ENCODE measurements at regions not wholly inside any gene's neighbourhood (a gene's known extent, or its start where the extent isn't known, plus 50 kb on each side); places are given as distances from the start of the nearest gene placed in this dataset.
"Not testable (repeated sequence)": the region's sequence is repeated elsewhere in the genome, so short reads cannot be mapped to it uniquely, and the experiment has no call there.

DNA sequence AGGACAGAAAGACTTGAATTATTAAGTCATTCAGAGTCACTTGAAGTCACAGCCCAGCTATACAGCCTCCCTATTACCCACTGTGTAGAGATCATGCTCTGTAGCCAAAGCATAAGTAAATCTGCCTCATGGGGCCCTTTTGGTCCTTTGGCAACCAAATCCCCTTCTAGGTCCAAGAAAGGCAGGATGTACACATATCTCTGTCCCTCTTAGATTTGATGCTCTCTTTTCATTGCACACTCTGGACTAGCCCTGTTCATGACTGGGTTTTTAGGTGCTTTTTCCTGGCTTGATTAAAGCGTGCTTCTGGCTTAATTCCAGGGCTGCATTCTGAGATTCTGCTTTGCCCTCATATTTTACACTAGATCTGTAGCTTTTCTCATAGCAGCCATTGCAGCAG is 296.8 kb downstream of the TENT5A start:
- no peak for DNase-seq

GRCh38 chr6:81451787-81452186 is 300.7 kb downstream of the TENT5A start:
- no peak for DNase-seq

- DNase-seq = no peak
Measured at GRCh38 chr6:81450180-81450579, 302.3 kb downstream of the TENT5A start.

DNA sequence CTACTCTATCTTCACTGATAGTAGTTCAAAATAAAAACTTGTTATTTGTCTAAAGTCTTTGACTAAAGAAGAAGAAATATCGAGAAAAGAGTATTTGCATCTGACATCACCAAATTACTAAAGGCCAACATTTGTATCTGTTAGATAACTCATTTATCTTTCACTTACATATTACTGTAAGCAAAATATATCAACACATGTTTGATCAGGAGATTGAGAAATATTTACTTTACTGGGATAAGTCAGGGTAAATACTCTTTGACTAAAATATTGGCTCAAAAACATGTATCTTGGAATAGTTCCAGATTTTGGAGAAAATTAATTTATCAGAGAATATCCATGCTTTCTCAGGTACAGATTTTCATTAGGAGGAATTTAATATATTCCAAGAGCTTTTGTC is 306.0 kb downstream of the TENT5A start:
- no peak for DNase-seq

DNA sequence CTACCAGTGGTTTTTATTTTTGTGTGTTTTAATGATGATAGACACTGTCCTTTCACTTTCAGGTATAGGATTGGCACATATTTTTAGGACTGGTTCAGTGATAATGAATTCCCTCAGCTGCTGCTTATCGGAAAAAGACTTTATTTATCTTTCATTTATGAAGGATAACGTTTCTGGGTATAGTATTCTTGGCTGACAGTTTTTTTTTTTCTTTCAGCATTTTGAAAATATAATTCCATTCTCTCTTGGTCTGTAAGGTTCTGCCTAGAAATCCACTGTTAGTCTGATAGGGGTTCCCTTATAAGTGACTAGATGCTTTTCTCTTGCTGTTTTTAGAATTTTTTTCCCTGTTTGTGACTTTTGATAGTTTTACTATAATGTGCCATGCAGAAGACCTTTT is 313.1 kb downstream of the TENT5A start:
- DNase-seq = no peak

GRCh38 chr6:81436990-81437389 is 315.5 kb downstream of the TENT5A start:
- no peak for DNase-seq

GRCh38 chr6:81413306-81413705 is 339.2 kb downstream of the TENT5A start:
- no peak for DNase-seq

- DNase-seq = no peak
Measured at GRCh38 chr6:81401970-81402690, 350.4 kb downstream of the TENT5A start.

DNA sequence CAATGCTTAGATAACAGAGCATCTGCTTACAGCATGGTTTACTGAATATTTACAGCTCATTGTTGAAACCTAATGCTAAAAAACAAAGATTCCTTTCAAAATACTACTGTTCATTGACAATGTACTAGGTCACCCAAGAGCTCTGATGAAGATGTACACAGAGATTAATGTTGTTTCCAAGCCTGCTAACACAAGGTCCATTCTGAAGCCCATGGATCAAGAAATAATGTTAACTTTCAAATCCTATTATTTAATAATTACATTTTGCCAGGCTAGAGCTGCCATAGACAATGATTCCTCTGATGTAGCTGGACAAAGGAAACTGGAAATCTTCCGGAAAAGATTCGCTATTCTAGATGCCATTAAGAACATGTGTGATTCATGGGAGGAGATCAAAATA is 355.6 kb downstream of the TENT5A start:
- DNase-seq = no peak

DNA sequence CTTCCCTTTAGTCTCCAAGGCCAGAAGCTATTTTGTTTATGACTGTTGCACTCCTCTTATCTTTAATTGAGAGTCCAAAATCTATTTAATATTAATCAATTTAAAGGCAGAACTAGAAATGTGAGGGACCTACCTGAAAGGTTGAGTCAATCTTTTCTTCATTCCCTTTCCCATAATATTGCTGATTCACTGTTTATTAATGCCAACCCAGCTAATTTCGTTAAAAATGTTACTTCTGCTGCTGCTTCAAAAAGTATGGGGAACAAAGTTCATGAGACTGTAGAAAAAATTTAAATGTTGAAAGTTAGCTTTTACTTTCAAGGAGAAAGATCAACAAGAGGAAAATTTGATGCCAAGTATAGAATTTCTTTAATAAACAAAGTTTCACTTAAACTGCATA is 365.3 kb downstream of the TENT5A start:
- no peak for DNase-seq

DNA sequence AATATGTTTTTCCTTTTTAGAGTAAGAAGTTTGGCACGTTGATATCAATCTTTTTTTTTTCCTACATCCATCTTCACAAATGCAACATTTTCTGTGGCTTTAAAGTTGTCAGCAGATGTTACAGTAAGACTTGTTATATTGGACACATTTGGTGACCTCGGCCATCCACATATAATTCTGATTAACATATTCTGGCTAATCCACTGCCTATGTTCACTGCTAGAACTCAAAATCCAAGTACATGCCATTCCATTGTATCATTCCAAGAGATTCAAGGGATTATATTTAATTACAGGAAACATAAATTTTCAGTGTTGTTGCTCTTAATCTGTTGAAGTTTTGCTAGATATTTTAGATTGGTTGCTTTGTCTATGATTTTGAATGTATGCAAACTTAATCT is 367.6 kb downstream of the TENT5A start:
- DNase-seq = no peak

DNA sequence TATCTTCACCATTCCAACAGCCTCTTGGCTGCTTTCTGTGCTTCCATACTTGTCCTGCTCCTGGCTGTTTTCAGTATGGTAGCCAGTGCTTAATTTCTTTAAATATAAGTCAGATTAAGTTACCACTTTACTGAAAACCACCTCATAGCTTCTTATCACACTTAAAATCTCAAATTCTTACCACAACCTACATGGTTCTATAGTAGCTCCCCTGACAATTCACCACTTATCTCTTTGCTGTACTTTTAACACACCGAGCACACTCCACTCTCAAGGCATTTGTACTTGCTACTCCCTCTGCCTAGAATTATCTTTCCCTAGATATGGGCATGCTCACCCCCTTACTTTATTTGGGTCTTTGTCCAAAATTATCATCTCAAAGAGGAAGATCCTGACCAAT is 369.0 kb downstream of the TENT5A start:
- DNase-seq = no peak

DNA sequence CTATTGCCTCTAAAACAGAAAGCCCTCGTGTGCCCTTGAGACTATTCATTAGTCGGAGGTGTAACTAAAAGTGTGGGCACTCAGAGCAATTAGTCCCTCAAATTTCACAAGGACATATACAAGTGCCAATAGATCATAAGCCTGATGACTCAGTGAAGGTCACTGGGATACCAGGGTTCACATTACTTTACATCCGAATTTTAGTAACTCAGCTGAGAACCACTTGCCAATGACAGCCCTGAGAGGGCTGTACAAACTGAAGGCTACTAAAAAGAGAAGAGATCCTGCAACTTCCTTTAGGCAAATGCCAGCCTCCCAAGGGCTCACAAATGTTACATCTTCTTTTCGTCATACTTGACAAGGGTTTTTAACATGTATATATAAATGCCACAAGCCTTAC is 369.6 kb downstream of the TENT5A start:
- no peak for DNase-seq

DNA sequence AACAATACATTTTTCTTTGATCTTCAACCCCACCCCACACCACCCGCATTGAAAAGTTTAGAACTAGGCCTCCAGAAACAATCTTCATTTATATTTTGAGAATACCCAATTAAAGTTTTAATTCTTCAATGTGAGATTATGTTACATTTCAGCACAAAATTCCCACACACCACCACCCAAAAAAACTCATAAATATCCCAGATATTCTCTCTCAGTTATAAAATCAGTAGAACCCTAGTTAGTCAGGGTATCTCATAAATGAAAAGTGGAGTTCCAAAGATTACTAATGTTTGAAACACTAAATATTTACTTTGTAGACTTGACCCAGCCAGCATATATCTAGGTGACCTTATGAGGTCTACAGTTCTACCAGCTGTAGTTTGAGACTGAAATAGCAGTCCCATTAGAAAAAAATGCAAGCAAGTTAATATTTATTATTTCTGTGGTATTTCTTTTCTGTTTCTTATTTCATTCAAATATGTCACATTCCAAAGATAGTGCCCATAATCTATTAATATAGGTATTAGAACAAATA is 371.0 kb downstream of the TENT5A start:
- no peak for DNase-seq

DNA sequence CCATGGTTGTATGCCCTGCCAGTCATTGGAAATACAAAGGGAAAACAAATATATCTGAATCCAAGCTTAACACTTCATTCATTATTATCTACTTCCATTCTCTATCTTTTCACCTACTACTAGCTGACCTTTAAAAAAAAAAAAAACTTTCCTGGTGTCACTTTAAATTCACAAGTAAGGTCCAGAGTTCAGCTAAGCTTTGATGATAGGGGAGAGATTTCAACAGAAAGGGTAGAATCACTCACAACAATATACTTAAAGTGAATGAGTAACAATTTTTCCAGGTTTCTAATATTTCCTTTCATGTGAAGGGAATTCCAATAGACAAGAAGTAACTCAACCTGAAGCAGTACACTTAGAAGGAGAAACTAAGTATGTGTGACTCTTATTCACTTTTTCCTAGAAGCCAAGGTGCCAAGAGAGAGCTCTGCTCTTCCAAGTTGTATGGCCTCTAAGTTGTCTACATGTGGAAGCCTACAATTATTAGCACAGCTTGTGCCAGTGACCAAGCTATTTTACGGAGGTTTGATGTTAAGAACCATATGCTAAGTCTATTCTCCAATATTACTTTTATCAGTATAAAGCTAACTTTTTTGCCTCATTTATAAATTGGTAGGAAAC is 371.7 kb downstream of the TENT5A start:
- no peak for DNase-seq

DNA sequence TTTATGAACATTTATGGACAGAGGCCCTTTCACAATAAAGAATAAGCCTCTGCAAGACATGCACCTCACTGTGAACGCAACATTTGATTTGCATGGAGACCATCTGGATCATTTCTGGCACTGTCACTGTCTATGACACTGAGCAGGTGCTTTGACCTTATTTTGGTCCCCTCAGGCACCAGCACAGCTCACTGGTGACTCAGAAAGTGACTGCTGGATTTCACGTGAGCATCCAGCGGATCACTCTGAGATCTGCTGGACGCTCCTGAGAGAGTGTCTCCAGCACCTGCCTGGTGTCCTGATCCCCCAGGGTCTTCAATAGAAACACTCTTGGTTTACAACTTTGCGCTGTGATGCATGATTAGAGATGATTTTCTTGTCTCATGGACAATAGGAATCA is 375.7 kb downstream of the TENT5A start:
- no peak for DNase-seq

GRCh38 chr6:81373414-81373813 is 379.1 kb downstream of the TENT5A start:
- DNase-seq = no peak

DNA sequence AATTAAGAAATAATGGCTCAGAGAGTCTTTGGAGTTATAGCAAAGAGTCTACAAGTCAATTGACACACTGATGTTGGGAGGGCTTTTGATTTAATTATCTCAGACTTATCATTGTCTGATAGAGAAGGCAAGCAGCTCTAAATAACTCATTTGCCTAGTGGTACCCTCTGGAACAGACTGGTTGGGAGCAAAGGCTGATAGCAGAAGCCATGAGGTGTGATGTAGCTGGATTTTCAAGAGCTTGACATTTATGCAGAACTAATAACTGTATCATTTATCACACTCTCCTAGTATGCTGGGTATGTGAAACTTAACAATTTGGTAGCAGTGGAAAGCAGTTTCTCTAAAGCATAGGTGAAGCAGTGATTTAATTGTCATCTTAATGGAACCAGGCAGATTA is 380.6 kb downstream of the TENT5A start:
- no peak for DNase-seq

GRCh38 chr6:81366972-81367371 is 385.5 kb downstream of the TENT5A start:
- DNase-seq = no peak

- no peak for DNase-seq
Measured at GRCh38 chr6:81362246-81362645, 390.2 kb downstream of the TENT5A start.

DNA sequence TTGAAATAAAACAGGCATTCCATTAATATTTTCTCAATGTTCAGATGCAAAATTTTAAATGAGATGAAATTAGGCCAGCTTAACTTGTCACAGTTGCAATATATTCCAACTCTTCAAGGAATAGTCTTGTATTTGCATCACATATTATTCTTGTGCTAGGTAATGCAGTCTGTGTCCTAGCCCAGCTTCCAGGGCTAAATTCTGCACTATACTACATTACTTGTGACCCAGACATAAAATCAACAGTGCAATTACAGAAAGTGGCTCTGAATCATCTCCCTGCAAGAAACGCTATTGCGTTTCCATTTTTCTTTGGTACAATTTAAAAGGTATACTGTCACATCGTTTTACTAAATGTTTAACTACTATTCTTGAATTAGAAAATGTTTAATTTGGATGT is 399.2 kb downstream of the TENT5A start:
- no peak for DNase-seq

DNA sequence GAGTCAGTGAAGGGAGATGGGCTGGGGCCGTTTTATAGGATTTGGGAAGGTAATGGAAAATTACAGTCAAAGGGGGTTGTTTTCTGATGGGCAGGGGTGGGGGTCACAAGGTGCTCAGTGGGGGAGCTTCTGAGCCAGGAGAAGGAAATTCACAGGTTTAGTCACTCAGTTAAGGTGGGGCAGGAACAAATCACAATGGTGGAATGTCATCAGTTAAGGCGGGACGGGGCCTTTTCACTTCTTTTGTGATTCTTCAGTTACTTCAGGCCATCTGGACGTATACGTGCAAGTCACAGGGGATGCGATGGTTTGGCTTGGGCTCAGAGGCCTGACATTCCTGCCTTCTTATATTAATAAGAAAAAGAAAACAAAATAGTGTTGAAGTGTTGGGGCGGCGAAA is 408.5 kb downstream of the TENT5A start:
- not testable (repeated sequence) for DNase-seq

DNA sequence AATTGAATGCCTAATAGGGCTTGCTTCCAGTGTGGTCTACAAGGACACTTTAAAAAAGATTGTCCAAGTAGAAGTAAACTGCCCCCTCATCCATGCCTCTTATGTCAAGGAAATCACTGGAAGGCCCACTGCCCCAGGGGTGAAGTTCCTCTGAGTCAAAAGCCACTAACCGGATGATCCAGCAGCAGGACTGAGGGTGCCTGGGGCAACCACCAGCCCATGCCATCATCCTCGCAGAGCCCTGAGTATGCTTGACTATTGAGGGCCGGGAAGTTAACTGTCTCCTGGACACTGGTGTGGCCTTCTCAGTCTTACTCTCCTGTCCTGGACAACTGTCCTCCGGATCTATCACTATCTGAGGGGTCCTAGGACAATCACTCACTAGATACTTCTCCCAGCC is 411.5 kb downstream of the TENT5A start:
- no peak for DNase-seq

DNA sequence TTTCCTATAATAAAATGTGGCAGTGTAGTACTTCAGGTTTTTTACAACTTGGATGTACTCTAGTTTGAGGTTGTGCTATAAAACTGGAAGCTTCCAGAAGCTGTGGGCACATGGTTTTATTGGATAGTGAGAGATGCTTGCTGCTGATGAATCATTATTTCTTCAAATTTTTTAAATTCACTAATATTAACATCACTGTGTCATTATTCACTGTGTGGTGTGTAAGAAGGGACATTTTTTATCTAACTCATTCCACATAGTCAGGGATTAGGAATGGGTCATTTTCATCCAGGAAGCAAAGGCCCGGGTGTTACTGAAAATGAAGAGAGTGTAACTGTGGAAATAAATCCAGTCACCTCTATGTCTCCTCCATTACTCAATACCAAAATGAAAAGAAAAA is 421.0 kb downstream of the TENT5A start:
- no peak for DNase-seq

DNA sequence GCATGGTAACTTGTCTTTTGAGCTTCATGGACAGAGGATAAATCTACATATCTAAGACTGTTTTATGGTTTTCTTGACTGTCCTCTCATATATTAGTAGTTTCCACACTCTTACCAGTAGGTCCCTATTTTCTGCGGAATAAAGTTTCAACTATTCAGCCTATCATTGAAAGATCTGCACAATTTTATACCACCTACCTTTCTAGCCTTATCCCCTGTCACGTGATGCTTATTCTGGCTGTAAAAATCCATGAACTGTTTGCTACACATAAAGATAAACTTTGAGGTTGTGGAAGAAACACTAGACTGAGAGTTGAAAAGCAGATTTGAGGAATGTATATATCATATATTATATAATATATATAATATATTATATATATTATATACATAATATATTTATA is 423.8 kb downstream of the TENT5A start:
- DNase-seq = no peak
